IPS-18a (cell line): ENCODE measurements at regions not wholly inside any gene's neighbourhood (a gene's known extent, or its start where the extent isn't known, plus 50 kb on each side); places are given as distances from the start of the nearest gene placed in this dataset.

Experiments used
- H3K27ac ChIP-seq: one replicate; pipeline ENCODE4 v1.5.1; 2013; ENCODE audit warnings: low read length
- H3K27me3 ChIP-seq: one replicate; pipeline ENCODE4 v1.6.1; 2013; ENCODE audit warnings: mild to moderate bottlenecking, low read length; ENCODE audit not compliant: control insufficient read depth, insufficient read depth
- H3K36me3 ChIP-seq: one replicate; pipeline ENCODE4 v1.6.1; 2013; ENCODE audit warnings: low read depth, low read length; ENCODE audit not compliant: control insufficient read depth
- H3K4me1 ChIP-seq: one replicate; pipeline ENCODE4 v1.6.1; 2013; ENCODE audit warnings: low read depth, low read length; ENCODE audit not compliant: control insufficient read depth
- H3K4me3 ChIP-seq: one replicate; pipeline ENCODE4 v1.5.1; 2013; ENCODE audit warnings: low read length
- H3K9ac ChIP-seq: one replicate; pipeline ENCODE4 v1.6.1; 2013; ENCODE audit warnings: mild to moderate bottlenecking, low read length, moderate library complexity
- H3K9me3 ChIP-seq: one replicate; pipeline ENCODE4 v1.6.1; 2013; ENCODE audit warnings: low read depth, low read length; ENCODE audit not compliant: control insufficient read depth

- Histone ChIP-seq H3K9me3 (peaks cover 5% of the 10 kb centered on the region), H3K4me3 (no peak overlapping the region), H3K27ac (no peak overlapping the region), H3K4me1 (peaks cover 5% of the 10 kb centered on the region), H3K36me3 (no peaks in the 10 kb centered on the region), H3K27me3 (peaks cover 6% of the 10 kb centered on the region), H3K9ac (no peak overlapping the region)
Observed at GRCh38 chr17:72419866-72420774, 299.3 kb downstream of the SOX9 start.

GRCh38 chr17:72420775-72421127 lies 299.9 kb downstream of the SOX9 start:
- Histone ChIP-seq H3K27me3 (peaks cover 3% of the 10 kb centered on the region), H3K36me3 (no peaks in the 10 kb centered on the region), H3K9me3 (peaks cover 5% of the 10 kb centered on the region), H3K9ac (no peak overlapping the region), H3K27ac (no peak overlapping the region), H3K4me1 (peaks cover 4% of the 10 kb centered on the region), H3K4me3 (no peak overlapping the region)

GRCh38 chr17:72421128-72422092 lies 300.6 kb downstream of the SOX9 start:
- no peaks in the 10 kb centered on the region for H3K4me1 ChIP-seq
- H3K4me3 ChIP-seq = no peak overlapping the region

GRCh38 chr17:72422204-72422504 lies 301.3 kb downstream of the SOX9 start:
- no peaks in the 10 kb centered on the region for H3K27me3 ChIP-seq
- H3K9me3 ChIP-seq = peaks cover 2% of the 10 kb centered on the region
- no peaks in the 10 kb centered on the region for H3K4me1 ChIP-seq
- H3K36me3 ChIP-seq = no peaks in the 10 kb centered on the region
- H3K4me3 ChIP-seq = no peak overlapping the region
- no peak overlapping the region for H3K9ac ChIP-seq
- no peak overlapping the region for H3K27ac ChIP-seq

More at GRCh38 chr17:72421128-72422092, 300.6 kb downstream of the SOX9 start:
- Histone ChIP-seq H3K9ac (no peak overlapping the region), H3K27ac (no peak overlapping the region), H3K9me3 (peaks cover 5% of the 10 kb centered on the region), H3K27me3 (no peaks in the 10 kb centered on the region), H3K36me3 (no peaks in the 10 kb centered on the region)

- Histone ChIP-seq H3K4me1 (no peaks in the 10 kb centered on the region), H3K27me3 (no peaks in the 10 kb centered on the region), H3K9ac (no peak overlapping the region), H3K9me3 (no peaks in the 10 kb centered on the region), H3K27ac (no peak overlapping the region), H3K4me3 (no peak overlapping the region), H3K36me3 (no peaks in the 10 kb centered on the region)
Observed at GRCh38 chr17:72422505-72423285, 301.9 kb downstream of the SOX9 start.

- Histone ChIP-seq H3K9ac (no peak overlapping the region), H3K4me1 (no peaks in the 10 kb centered on the region), H3K9me3 (no peaks in the 10 kb centered on the region), H3K27me3 (no peaks in the 10 kb centered on the region), H3K36me3 (no peaks in the 10 kb centered on the region), H3K4me3 (no peak overlapping the region), H3K27ac (no peak overlapping the region)
Observed at GRCh38 chr17:72423286-72423589, 302.4 kb downstream of the SOX9 start.

GRCh38 chr17:72423718-72424117 lies 302.9 kb downstream of the SOX9 start:
- H3K4me3 ChIP-seq = no peak overlapping the region
- no peaks in the 10 kb centered on the region for H3K4me1 ChIP-seq
- no peaks in the 10 kb centered on the region for H3K9me3 ChIP-seq
- no peak overlapping the region for H3K9ac ChIP-seq
- H3K27me3 ChIP-seq = no peaks in the 10 kb centered on the region
- no peak overlapping the region for H3K27ac ChIP-seq
- H3K36me3 ChIP-seq = no peaks in the 10 kb centered on the region

- no peak overlapping the region for H3K9ac ChIP-seq
- H3K4me3 ChIP-seq = no peak overlapping the region
- H3K4me1 ChIP-seq = no peaks in the 10 kb centered on the region
- H3K36me3 ChIP-seq = no peaks in the 10 kb centered on the region
- H3K9me3 ChIP-seq = no peaks in the 10 kb centered on the region
- H3K27ac ChIP-seq = no peak overlapping the region
- no peaks in the 10 kb centered on the region for H3K27me3 ChIP-seq
Observed at GRCh38 chr17:72424505-72425117, 303.8 kb downstream of the SOX9 start.

- no peaks in the 10 kb centered on the region for H3K27me3 ChIP-seq
- H3K9ac ChIP-seq = no peak overlapping the region
- H3K36me3 ChIP-seq = no peaks in the 10 kb centered on the region
- no peaks in the 10 kb centered on the region for H3K4me1 ChIP-seq
- H3K9me3 ChIP-seq = no peaks in the 10 kb centered on the region
- no peak overlapping the region for H3K27ac ChIP-seq
- H3K4me3 ChIP-seq = no peak overlapping the region
Observed at GRCh38 chr17:72425133-72425793, 304.4 kb downstream of the SOX9 start.

- no peaks in the 10 kb centered on the region for H3K4me1 ChIP-seq
- no peak overlapping the region for H3K4me3 ChIP-seq
- H3K9ac ChIP-seq = no peak overlapping the region
Observed at GRCh38 chr17:72425794-72426168, 305.0 kb downstream of the SOX9 start.

More at GRCh38 chr17:72425794-72426168, 305.0 kb downstream of the SOX9 start:
- no peak overlapping the region for H3K27ac ChIP-seq
- H3K27me3 ChIP-seq = no peaks in the 10 kb centered on the region
- H3K9me3 ChIP-seq = no peaks in the 10 kb centered on the region
- H3K36me3 ChIP-seq = no peaks in the 10 kb centered on the region
